ENCODE measurements at regions not wholly inside any gene's neighbourhood (a gene's known extent, or its start where the extent isn't known, plus 50 kb on each side); places are given as distances from the start of the nearest gene placed in this dataset.

GRCh38 chr2:175464311-175464670 lies 282.8 kb upstream of the ATP5MC3 start:
- DNase-seq (ENCODE audit: low read depth in 2 of 2), result no peak

GRCh38 chr2:175463589-175464310 lies 282.2 kb upstream of the ATP5MC3 start:
- no peak for DNase-seq (ENCODE audit: low read depth in 2 of 2)

GRCh38 chr2:175463169-175463568 lies 281.7 kb upstream of the ATP5MC3 start:
- no peak for DNase-seq (ENCODE audit: low read depth in 2 of 2)

GRCh38 chr2:175462246-175462645 lies 280.7 kb upstream of the ATP5MC3 start:
- no peak for DNase-seq (ENCODE audit: low read depth in 2 of 2)

- DNase-seq (ENCODE audit: low read depth in 2 of 2), result no peak
These were observed 280.3 kb upstream of the ATP5MC3 start for GRCh38 chr2:175461839-175462238.

GRCh38 chr2:175457895-175458448 lies 276.5 kb upstream of the ATP5MC3 start:
- DNase-seq (ENCODE audit: low read depth in 2 of 2), result no peak

- no peak for DNase-seq (ENCODE audit: low read depth in 2 of 2)
These were observed 273.5 kb upstream of the ATP5MC3 start for GRCh38 chr2:175454953-175455389.

GRCh38 chr2:175450029-175450760 lies 268.7 kb upstream of the ATP5MC3 start:
- DNase-seq (ENCODE audit: low read depth in 2 of 2), result no peak

- no peak for DNase-seq (ENCODE audit: low read depth in 2 of 2)
These were observed 268.1 kb upstream of the ATP5MC3 start for GRCh38 chr2:175449616-175450015.

GRCh38 chr2:175446201-175446600 lies 264.7 kb upstream of the ATP5MC3 start:
- no peak for DNase-seq (ENCODE audit: low read depth in 2 of 2)

- DNase-seq (ENCODE audit: low read depth in 2 of 2), result no peak
These were observed 263.8 kb upstream of the ATP5MC3 start for GRCh38 chr2:175445281-175445680.

- DNase-seq (ENCODE audit: low read depth in 2 of 2), result no peak
These were observed 260.9 kb upstream of the ATP5MC3 start for GRCh38 chr2:175442441-175442840.

- DNase-seq (ENCODE audit: low read depth in 2 of 2), result no peak
These were observed 259.8 kb upstream of the ATP5MC3 start for GRCh38 chr2:175441181-175441761.

GRCh38 chr2:175439416-175439815 lies 257.9 kb upstream of the ATP5MC3 start:
- no peak for DNase-seq (ENCODE audit: low read depth in 2 of 2)

- no peak for DNase-seq (ENCODE audit: low read depth in 2 of 2)
These were observed 255.7 kb upstream of the ATP5MC3 start for GRCh38 chr2:175437167-175437566.

GRCh38 chr2:175436076-175436475 lies 254.6 kb upstream of the ATP5MC3 start:
- DNase-seq (ENCODE audit: low read depth in 2 of 2), result no peak

- no peak for DNase-seq (ENCODE audit: low read depth in 2 of 2)
These were observed 253.5 kb upstream of the ATP5MC3 start for GRCh38 chr2:175435012-175435411.

GRCh38 chr2:175432793-175433192 lies 251.3 kb upstream of the ATP5MC3 start:
- no peak for DNase-seq (ENCODE audit: low read depth in 2 of 2)

GRCh38 chr2:175432021-175432420 lies 250.5 kb upstream of the ATP5MC3 start:
- no peak for DNase-seq (ENCODE audit: low read depth in 2 of 2)

GRCh38 chr2:175431101-175431946 lies 249.8 kb upstream of the ATP5MC3 start:
- DNase-seq (ENCODE audit: low read depth in 2 of 2), result no peak

- no peak for DNase-seq (ENCODE audit: low read depth in 2 of 2)
These were observed 248.7 kb upstream of the ATP5MC3 start for GRCh38 chr2:175430236-175430635.

Data from fibroblast of skin of left biceps (primary cell).